KMS-11 (cell line): ENCODE measurements at regions not wholly inside any gene's neighbourhood (a gene's known extent, or its start where the extent isn't known, plus 50 kb on each side); places are given as distances from the start of the nearest gene placed in this dataset.

ENCODE experiments used
- H2AFZ ChIP-seq: fragments of 200-600 bp; sonication (generic); 2 replicates; pipeline ENCODE4 v1.6.1; 2016; ENCODE audit warnings: antibody characterized with exemption, mixed run types, low read depth
- H3K27ac ChIP-seq: fragments of 200-600 bp; sonication (generic); 2 replicates; pipeline ENCODE4 v1.6.1; 2016; ENCODE audit warnings: mild to moderate bottlenecking, mixed run types
- H3K27me3 ChIP-seq: fragments of 200-600 bp; sonication (generic); 2 replicates; pipeline ENCODE4 v1.6.1; 2017; ENCODE audit warnings: mild to moderate bottlenecking, low read depth, mixed run types, moderate library complexity; ENCODE audit not compliant: insufficient read depth
- H3K36me3 ChIP-seq: fragments of 200-600 bp; sonication (generic); 2 replicates; pipeline ENCODE4 v1.6.1; 2017; ENCODE audit warnings: mild to moderate bottlenecking, mixed run types; ENCODE audit not compliant: insufficient read depth
- H3K4me1 ChIP-seq: fragments of 200-600 bp; sonication (generic); 2 replicates; pipeline ENCODE4 v1.6.1; 2016; ENCODE audit warnings: mild to moderate bottlenecking, low read depth, mixed run types; ENCODE audit not compliant: poor library complexity, severe bottlenecking
- H3K4me2 ChIP-seq: fragments of 200-600 bp; sonication (generic); 2 replicates; pipeline ENCODE4 v1.7.0; 2016; ENCODE audit warnings: mild to moderate bottlenecking, mixed run types
- H3K4me3 ChIP-seq: fragments of 200-600 bp; sonication (generic); IDR thresholded peaks from 2 replicates; pipeline ENCODE4 v1.6.1; 2017; ENCODE audit warnings: low read depth, low read length, mixed read lengths; ENCODE audit not compliant: insufficient read depth
- H3K79me2 ChIP-seq: fragments of 200-600 bp; sonication (generic); 2 replicates; pipeline ENCODE4 v1.6.1; 2016; ENCODE audit warnings: low read depth, mixed run types; ENCODE audit not compliant: insufficient read depth
- H3K9ac ChIP-seq: fragments of 200-600 bp; sonication (generic); 2 replicates; pipeline ENCODE4 v1.6.1; 2016; ENCODE audit warnings: mild to moderate bottlenecking, mixed run types
- H4K20me1 ChIP-seq: fragments of 200-600 bp; sonication (generic); 2 replicates; pipeline ENCODE4 v1.6.1; 2016; ENCODE audit warnings: mild to moderate bottlenecking, mixed run types; ENCODE audit not compliant: insufficient read depth
- CTCF ChIP-seq: fragments of 200-600 bp; sonication (generic); conservative IDR thresholded peaks from 2 replicates; pipeline ENCODE4 v1.6.1; 2017; ENCODE audit warnings: low read depth, mild to moderate bottlenecking, antibody characterized with exemption, low read length, moderate library complexity, mixed read lengths

GRCh38 chr5:158621391-158621790, 478.3 kb downstream of the EBF1 start:
- Histone ChIP-seq H3K36me3 (no peaks in the 10 kb centered on the region), H3K4me3 (no peak overlapping the region), H3K79me2 (no peaks in the 10 kb centered on the region), H3K4me1 (no peaks in the 10 kb centered on the region), H3K4me2 (no peak overlapping the region), H3K27ac (no peak overlapping the region), H2AFZ (no peak overlapping the region), H3K9ac (no peak overlapping the region), H4K20me1 (no peaks in the 10 kb centered on the region), H3K27me3 (no peaks in the 10 kb centered on the region)
- no peak for TF ChIP-seq CTCF

GRCh38 chr5:158619083-158619788, 480.5 kb downstream of the EBF1 start:
- Histone ChIP-seq H3K4me2 (no peak overlapping the region), H4K20me1 (no peaks in the 10 kb centered on the region), H3K27ac (no peak overlapping the region), H3K79me2 (no peaks in the 10 kb centered on the region), H3K9ac (no peak overlapping the region), H3K4me3 (no peak overlapping the region), H3K36me3 (no peaks in the 10 kb centered on the region), H3K4me1 (no peaks in the 10 kb centered on the region), H3K27me3 (no peaks in the 10 kb centered on the region), H2AFZ (no peak overlapping the region)
- no peak for TF ChIP-seq CTCF

GRCh38 chr5:158618256-158618655, 481.5 kb downstream of the EBF1 start:
- no peak for TF ChIP-seq CTCF
- Histone ChIP-seq H3K79me2 (no peaks in the 10 kb centered on the region), H3K27me3 (no peaks in the 10 kb centered on the region), H2AFZ (no peak overlapping the region), H3K4me1 (no peaks in the 10 kb centered on the region), H4K20me1 (no peaks in the 10 kb centered on the region), H3K36me3 (no peaks in the 10 kb centered on the region), H3K9ac (no peak overlapping the region), H3K4me2 (no peak overlapping the region), H3K4me3 (no peak overlapping the region), H3K27ac (no peak overlapping the region)

- Histone ChIP-seq H2AFZ (no peak overlapping the region), H3K4me1 (no peaks in the 10 kb centered on the region), H3K79me2 (no peaks in the 10 kb centered on the region), H3K36me3 (no peaks in the 10 kb centered on the region), H3K9ac (no peak overlapping the region), H4K20me1 (no peaks in the 10 kb centered on the region), H3K27me3 (no peaks in the 10 kb centered on the region), H3K4me3 (no peak overlapping the region), H3K27ac (no peak overlapping the region), H3K4me2 (no peak overlapping the region)
- no peak for TF ChIP-seq CTCF
Observed at GRCh38 chr5:158616707-158617106, 483.0 kb downstream of the EBF1 start.
